DOHH2 (cell line): ENCODE measurements at regions not wholly inside any gene's neighbourhood (a gene's known extent, or its start where the extent isn't known, plus 50 kb on each side); places are given as distances from the start of the nearest gene placed in this dataset.

Source experiments
- H3F3A ChIP-seq: fragments of 200-600 bp; sonication (generic), shearing (Covaris generic); 2 replicates; pipeline ENCODE4 v1.6.0; 2016; ENCODE audit warnings: antibody characterized with exemption, mild to moderate bottlenecking; ENCODE audit not compliant: control insufficient read depth, insufficient read depth
- H3K27ac ChIP-seq: fragments of 200-600 bp; sonication (generic); 2 replicates; pipeline ENCODE4 v1.5.1; 2014; ENCODE audit warnings: low read depth, mild to moderate bottlenecking, low read length, moderate library complexity
- H3K27me3 ChIP-seq: fragments of 200-600 bp; sonication (generic); 2 replicates; pipeline ENCODE4 v1.6.1; 2014; ENCODE audit warnings: mild to moderate bottlenecking, low read length, mixed read lengths; ENCODE audit not compliant: control insufficient read depth
- H3K36me3 ChIP-seq: fragments of 200-600 bp; sonication (generic); 2 replicates; pipeline ENCODE4 v1.6.1; 2014; ENCODE audit warnings: mild to moderate bottlenecking, low read length, moderate library complexity, mixed read lengths; ENCODE audit not compliant: control insufficient read depth
- H3K4me1 ChIP-seq: fragments of 200-600 bp; sonication (generic); 2 replicates; pipeline ENCODE4 v1.6.1; 2014; ENCODE audit warnings: mild to moderate bottlenecking, low read length, mixed read lengths; ENCODE audit not compliant: control insufficient read depth
- H3K4me2 ChIP-seq: fragments of 200-600 bp; sonication (generic); 2 replicates; pipeline ENCODE4 v1.6.0; 2014; ENCODE audit warnings: mild to moderate bottlenecking, low read length, moderate library complexity
- H3K4me3 ChIP-seq: fragments of 200-600 bp; sonication (generic); 2 replicates; pipeline ENCODE4 v1.5.1; 2014; ENCODE audit warnings: mild to moderate bottlenecking, low read length, mixed read lengths
- H3K79me2 ChIP-seq: fragments of 200-600 bp; sonication (generic); 2 replicates; pipeline ENCODE4 v1.6.1; 2014; ENCODE audit warnings: mild to moderate bottlenecking, low read length, mixed read lengths; ENCODE audit not compliant: control insufficient read depth
- H3K9me2 ChIP-seq: fragments of 200-600 bp; sonication (generic); replicated peaks from 2 replicates; pipeline ENCODE4 v1.6.1; 2014; ENCODE audit warnings: mild to moderate bottlenecking, low read length, mixed read lengths; ENCODE audit not compliant: control insufficient read depth
- H3K9me3 ChIP-seq: fragments of 200-600 bp; sonication (generic); 2 replicates; pipeline ENCODE4 v1.6.1; 2014; ENCODE audit warnings: antibody characterized with exemption, low read length, mixed read lengths; ENCODE audit not compliant: control insufficient read depth, insufficient read depth
- H4K20me1 ChIP-seq: fragments of 200-600 bp; sonication (generic); 2 replicates; pipeline ENCODE4 v1.6.0; 2014; ENCODE audit warnings: low read depth, mild to moderate bottlenecking, antibody characterized with exemption, low read length, moderate library complexity; ENCODE audit not compliant: control insufficient read depth, insufficient read depth
- EZH2phosphoT487 ChIP-seq: fragments of 200-600 bp; sonication (generic); IDR thresholded peaks from 2 replicates; pipeline ENCODE4 v1.6.1; 2017; ENCODE audit warnings: borderline replicate concordance, mild to moderate bottlenecking, antibody characterized with exemption, low read length, moderate library complexity, mixed read lengths
- TF ChIP-seq, protein P1 (sequence below): fragments of 200-600 bp; sonication (generic); IDR thresholded peaks from one replicate; pipeline ENCODE4 v1.5.1; 2014; ENCODE audit warnings: antibody characterized with exemption, mild to moderate bottlenecking, low read depth, low read length; ENCODE audit not compliant: poor library complexity, severe bottlenecking

DNA sequence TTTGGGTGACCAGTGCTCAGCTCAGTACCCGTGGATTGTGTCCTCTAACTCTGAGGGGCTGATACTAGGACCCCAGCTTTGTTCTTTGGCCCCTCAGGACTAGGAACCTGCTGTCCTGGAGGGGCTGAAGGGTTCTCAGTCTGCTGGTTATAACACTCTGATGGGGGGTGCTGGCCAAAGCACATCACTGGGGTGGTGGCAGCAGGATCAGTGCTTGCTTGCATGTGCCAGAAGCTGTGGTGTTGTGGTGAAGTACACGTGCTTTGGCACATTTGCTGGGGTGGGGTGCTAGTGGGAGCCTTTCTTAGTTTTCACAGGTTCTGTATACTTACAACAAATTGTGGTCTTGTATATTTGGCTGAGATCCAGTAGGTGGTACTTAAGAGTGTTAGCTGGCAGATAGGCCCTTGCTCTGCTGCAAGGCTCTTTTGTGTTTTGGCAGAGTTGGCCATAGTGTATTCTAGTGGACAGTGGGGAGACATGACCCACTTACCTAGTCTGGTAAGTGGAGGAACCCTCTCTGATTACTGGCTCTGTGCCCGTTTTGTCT is 344.3 kb downstream of the EDEM1 start:
- H3K9me2 ChIP-seq: no peaks in the 10 kb centered on the region
- H3K4me1 ChIP-seq: no peaks in the 10 kb centered on the region
- no peak overlapping the region for H3K27ac ChIP-seq
- H4K20me1 ChIP-seq: no peaks in the 10 kb centered on the region
- H3K9me3 ChIP-seq: no peaks in the 10 kb centered on the region
- H3F3A ChIP-seq: no peaks in the 10 kb centered on the region
- H3K27me3 ChIP-seq: no peaks in the 10 kb centered on the region
- no peaks in the 10 kb centered on the region for H3K79me2 ChIP-seq
- TF ChIP-seq, protein P1, sequence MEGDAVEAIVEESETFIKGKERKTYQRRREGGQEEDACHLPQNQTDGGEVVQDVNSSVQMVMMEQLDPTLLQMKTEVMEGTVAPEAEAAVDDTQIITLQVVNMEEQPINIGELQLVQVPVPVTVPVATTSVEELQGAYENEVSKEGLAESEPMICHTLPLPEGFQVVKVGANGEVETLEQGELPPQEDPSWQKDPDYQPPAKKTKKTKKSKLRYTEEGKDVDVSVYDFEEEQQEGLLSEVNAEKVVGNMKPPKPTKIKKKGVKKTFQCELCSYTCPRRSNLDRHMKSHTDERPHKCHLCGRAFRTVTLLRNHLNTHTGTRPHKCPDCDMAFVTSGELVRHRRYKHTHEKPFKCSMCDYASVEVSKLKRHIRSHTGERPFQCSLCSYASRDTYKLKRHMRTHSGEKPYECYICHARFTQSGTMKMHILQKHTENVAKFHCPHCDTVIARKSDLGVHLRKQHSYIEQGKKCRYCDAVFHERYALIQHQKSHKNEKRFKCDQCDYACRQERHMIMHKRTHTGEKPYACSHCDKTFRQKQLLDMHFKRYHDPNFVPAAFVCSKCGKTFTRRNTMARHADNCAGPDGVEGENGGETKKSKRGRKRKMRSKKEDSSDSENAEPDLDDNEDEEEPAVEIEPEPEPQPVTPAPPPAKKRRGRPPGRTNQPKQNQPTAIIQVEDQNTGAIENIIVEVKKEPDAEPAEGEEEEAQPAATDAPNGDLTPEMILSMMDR: no peak
- TF ChIP-seq EZH2phosphoT487: no peak
- H3K4me3 ChIP-seq: no peak overlapping the region
- no peak overlapping the region for H3K4me2 ChIP-seq
- no peaks in the 10 kb centered on the region for H3K36me3 ChIP-seq

DNA sequence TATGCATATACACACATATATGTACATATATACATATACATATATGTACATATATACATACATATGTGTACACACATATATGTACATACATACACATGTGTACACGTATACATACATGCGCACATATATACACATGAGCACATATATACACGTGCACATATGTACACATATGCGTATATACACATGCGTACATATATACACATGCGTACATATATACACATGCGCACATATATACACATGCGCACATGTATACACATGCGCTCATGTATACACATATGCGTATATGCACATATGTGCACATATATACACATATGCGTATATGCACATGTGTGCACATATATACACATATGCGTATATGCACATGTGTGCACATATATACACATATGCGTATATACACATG is 353.0 kb downstream of the EDEM1 start:
- H3K79me2 ChIP-seq: no peaks in the 10 kb centered on the region
- no peak overlapping the region for H3K4me2 ChIP-seq
- 0 out of 2 replicates have a peak, but pooled peaks cover 5% of the 10 kb centered on the region for H3F3A ChIP-seq

DNA sequence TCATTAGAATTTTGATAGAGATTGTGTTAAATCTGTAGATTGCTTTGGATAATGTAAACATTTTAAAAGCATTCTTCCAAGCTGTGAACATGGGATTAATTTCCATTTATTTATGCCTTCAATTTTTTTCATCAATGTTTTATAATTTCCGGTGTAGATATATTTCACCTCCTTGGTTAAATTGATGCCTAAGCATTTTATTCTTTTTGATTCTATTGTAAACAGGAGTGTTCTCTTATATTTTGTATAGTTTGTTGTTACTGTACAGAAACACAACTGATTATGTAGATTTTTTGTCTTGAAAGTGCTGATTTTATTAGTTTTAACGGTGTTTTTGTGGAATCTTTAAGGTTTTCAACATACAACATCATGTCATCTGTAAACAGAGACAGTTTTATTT is 355.0 kb downstream of the EDEM1 start:
- TF ChIP-seq, protein P1: no peak
- no peak for TF ChIP-seq EZH2phosphoT487
- peaks cover 4% of the 10 kb centered on the region; the same call in 1 of the 2 replicates for H3K9me3 ChIP-seq
- no peak overlapping the region for H3K4me2 ChIP-seq
- 0 out of 2 replicates have a peak, but pooled peaks cover 5% of the 10 kb centered on the region for H3F3A ChIP-seq
- no peak overlapping the region for H3K27ac ChIP-seq
- no peaks in the 10 kb centered on the region for H4K20me1 ChIP-seq
- H3K4me1 ChIP-seq: no peaks in the 10 kb centered on the region
- H3K79me2 ChIP-seq: no peaks in the 10 kb centered on the region
- no peaks in the 10 kb centered on the region for H3K9me2 ChIP-seq
- H3K27me3 ChIP-seq: no peaks in the 10 kb centered on the region
- H3K4me3 ChIP-seq: no peak overlapping the region
- H3K36me3 ChIP-seq: no peaks in the 10 kb centered on the region

More for the DNA sequence above, 353.0 kb downstream of the EDEM1 start:
- peaks cover 4% of the 10 kb centered on the region; the same call in 1 of the 2 replicates for H3K9me3 ChIP-seq
- TF ChIP-seq, protein P1: no peak
- H3K27me3 ChIP-seq: no peaks in the 10 kb centered on the region
- H3K9me2 ChIP-seq: no peaks in the 10 kb centered on the region
- no peak overlapping the region for H3K27ac ChIP-seq
- no peaks in the 10 kb centered on the region for H3K36me3 ChIP-seq
- H3K4me1 ChIP-seq: no peaks in the 10 kb centered on the region
- no peaks in the 10 kb centered on the region for H4K20me1 ChIP-seq
- H3K4me3 ChIP-seq: no peak overlapping the region
